ENCODE measurements at regions not wholly inside any gene's neighbourhood (a gene's known extent, or its start where the extent isn't known, plus 50 kb on each side); places are given as distances from the start of the nearest gene placed in this dataset.
"Not testable (repeated sequence)": the region's sequence is repeated elsewhere in the genome, so short reads cannot be mapped to it uniquely, and the experiment has no call there.

GRCh38 chr13:71359641-71360040 is 507.4 kb downstream of the DACH1 start:
- H3K4me3 ChIP-seq (ENCODE audit: low read depth, low read length): no peak overlapping the region
- TF ChIP-seq CTCF (IDR thresholded peaks at IDR 0.05; ENCODE audit: low read depth, low read length, missing control alignments): no peak
- no peak for DNase-seq (ENCODE audit: low read depth)
- in situ Hi-C loops (cut with HindIII; ENCODE audit: low sequenced_read_pairs): no loop called here

DNA sequence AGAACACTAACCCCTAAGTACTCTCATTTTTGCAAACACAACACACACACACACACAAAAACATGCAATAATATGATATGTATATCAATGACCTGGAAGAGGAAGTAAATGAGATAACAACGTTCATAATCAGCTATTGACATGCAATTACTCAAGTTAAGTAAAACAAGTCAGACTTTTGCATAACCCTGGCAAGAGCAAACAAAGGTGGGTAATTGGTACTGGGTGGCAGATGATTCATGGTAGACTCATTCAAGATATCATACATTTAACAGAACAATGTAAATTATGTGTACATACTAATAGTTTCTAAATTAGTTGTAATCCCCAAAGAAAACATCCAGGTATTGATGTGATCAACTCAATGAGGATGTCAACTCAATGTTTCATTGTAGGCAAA is 508.8 kb downstream of the DACH1 start:
- in situ Hi-C loops (cut with HindIII; ENCODE audit: low sequenced_read_pairs): no loop called here
- TF ChIP-seq CTCF (IDR thresholded peaks at IDR 0.05; ENCODE audit: low read depth, low read length, missing control alignments): no peak
- no peak for DNase-seq (ENCODE audit: low read depth)
- H3K4me3 ChIP-seq (ENCODE audit: low read depth, low read length): no peak overlapping the region

- no peak overlapping the region for H3K4me3 ChIP-seq (ENCODE audit: low read depth, low read length)
- in situ Hi-C loops (cut with HindIII; ENCODE audit: low sequenced_read_pairs): no loop called here
- no peak for TF ChIP-seq CTCF (IDR thresholded peaks at IDR 0.05; ENCODE audit: low read depth, low read length, missing control alignments)
- no peak for DNase-seq (ENCODE audit: low read depth)
Measured at GRCh38 chr13:71355010-71355409, 512.0 kb downstream of the DACH1 start.

GRCh38 chr13:71350886-71351285 is 516.1 kb downstream of the DACH1 start:
- DNase-seq (ENCODE audit: low read depth): no peak
- no peak for TF ChIP-seq CTCF (IDR thresholded peaks at IDR 0.05; ENCODE audit: low read depth, low read length, missing control alignments)
- in situ Hi-C loops (cut with HindIII; ENCODE audit: low sequenced_read_pairs): no loop called here
- no peak overlapping the region for H3K4me3 ChIP-seq (ENCODE audit: low read depth, low read length)

DNA sequence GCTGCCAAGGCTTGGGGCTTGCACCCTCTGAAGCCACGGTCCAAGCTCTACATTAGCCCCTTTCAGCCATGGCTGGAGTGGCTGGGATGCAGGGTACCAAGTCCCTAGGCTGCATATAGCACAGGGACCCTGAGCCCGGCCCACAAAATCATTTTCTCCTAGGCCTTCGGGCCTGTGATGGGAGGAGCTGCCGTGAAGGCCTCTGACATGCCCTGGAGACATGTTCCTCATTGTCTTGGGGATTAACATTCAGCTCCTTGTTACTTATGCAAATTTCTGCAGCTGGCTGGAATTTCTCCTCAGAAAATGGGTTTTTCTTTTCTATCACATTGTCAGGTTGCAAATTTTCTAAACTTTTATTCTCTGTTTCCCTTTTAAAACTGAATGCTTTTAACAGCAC is 521.1 kb downstream of the DACH1 start:
- DNase-seq (ENCODE audit: low read depth); in situ Hi-C loops (cut with HindIII; ENCODE audit: low sequenced_read_pairs); H3K4me3 ChIP-seq (ENCODE audit: low read depth, low read length): not testable (repeated sequence)

DNA sequence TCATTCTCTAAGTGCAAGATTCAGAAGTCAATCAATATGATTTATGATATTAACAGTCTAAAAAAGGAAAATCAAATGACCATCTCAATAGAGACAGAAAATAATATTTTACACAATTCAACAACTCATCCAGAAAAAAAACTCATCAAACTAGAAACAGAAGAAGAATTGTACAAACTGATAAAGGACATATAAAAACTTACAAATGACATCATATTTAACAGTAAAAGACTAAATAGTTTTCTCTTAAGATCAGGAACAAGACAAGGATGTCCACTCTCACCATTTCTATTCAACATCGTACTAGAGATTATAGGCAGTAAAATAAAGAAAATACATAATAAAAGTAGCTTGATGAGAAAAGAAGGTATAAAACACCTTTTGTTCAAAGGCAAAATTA is 527.3 kb downstream of the DACH1 start:
- no peak for TF ChIP-seq CTCF (IDR thresholded peaks at IDR 0.05; ENCODE audit: low read depth, low read length, missing control alignments)
- no peak for DNase-seq (ENCODE audit: low read depth)
- no peak overlapping the region for H3K4me3 ChIP-seq (ENCODE audit: low read depth, low read length)
- in situ Hi-C loops (cut with HindIII; ENCODE audit: low sequenced_read_pairs): no loop called here

GRCh38 chr13:71339005-71339404 is 528.0 kb downstream of the DACH1 start:
- no peak overlapping the region for H3K4me3 ChIP-seq (ENCODE audit: low read depth, low read length)
- DNase-seq (ENCODE audit: low read depth): no peak
- in situ Hi-C loops (cut with HindIII; ENCODE audit: low sequenced_read_pairs): no loop called here
- no peak for TF ChIP-seq CTCF (IDR thresholded peaks at IDR 0.05; ENCODE audit: low read depth, low read length, missing control alignments)

Data from astrocyte of the cerebellum (primary cell).